Breast epithelium (tissue), 4 donors: ENCODE measurements at regions not wholly inside any gene's neighbourhood (a gene's known extent, or its start where the extent isn't known, plus 50 kb on each side); places are given as distances from the start of the nearest gene placed in this dataset.

Source experiments
- DNase-seq, 2 donors: peaks; one replicate each; pipeline ENCODE4 v3.0.0-alpha.2; 2019; ENCODE audit warnings: low spot score in 2 of 2
- H3K27ac ChIP-seq, 2 donors: fragments of 200-600 bp; sonication (generic) in 1 of 2; one replicate each; pipeline ENCODE4 v1.5.1; 2016 to 2019; ENCODE audit warnings: mild to moderate bottlenecking in 1 of 2
- H3K27me3 ChIP-seq, 2 donors: fragments of 200-600 bp; sonication (generic) in 1 of 2; one replicate each; pipeline versions ENCODE4 v1.5.1 to v1.6.0; 2017 to 2019; ENCODE audit warnings: control low read depth in 1 of 2, mild to moderate bottlenecking in 1 of 2
- H3K36me3 ChIP-seq: fragments of 200-600 bp; one replicate; pipeline ENCODE4 v1.5.1; 2019
- H3K4me1 ChIP-seq, 2 donors: fragments of 200-600 bp; sonication (generic); one replicate each; pipeline ENCODE4 v1.5.1; 2016 to 2019; ENCODE audit warnings: control low read depth in 1 of 2
- H3K4me3 ChIP-seq, 3 donors: fragments of 200-600 bp; sonication (generic); 1 replicate in 2 of 3; 2 replicates in 1 of 3; pipeline ENCODE4 v1.5.1; 2016 to 2019; ENCODE audit warnings: mild to moderate bottlenecking in 3 of 3, moderate library complexity in 2 of 3
- H3K9me3 ChIP-seq, 2 donors: fragments of 200-600 bp; sonication (generic) in 1 of 2; one replicate each; pipeline ENCODE4 v1.5.1; 2016 to 2019; ENCODE audit warnings: control low read depth in 1 of 2
- CTCF ChIP-seq, 3 donors: fragments of 450-650 bp; IDR thresholded peaks; one replicate each; pipeline ENCODE4 v1.5.1; 2016 to 2017; ENCODE audit warnings: antibody characterized with exemption in 3 of 3, mild to moderate bottlenecking in 3 of 3, moderate library complexity in 3 of 3
- POLR2A ChIP-seq: fragments of 450-650 bp; IDR thresholded peaks from one replicate; pipeline ENCODE4 v1.6.1; 2016; ENCODE audit warnings: antibody characterized with exemption, mild to moderate bottlenecking, moderate library complexity
- POLR2AphosphoS5 ChIP-seq, 3 donors: sonication (generic); formaldehyde crosslinking; IDR thresholded peaks; one replicate each; pipeline ENCODE4 v1.6.1; 2017; ENCODE audit warnings: antibody characterized with exemption in 3 of 3
- intact Hi-C: fragments of 100-400 bp; cut with DNase I; formaldehyde crosslinking; loops from one replicate; pipeline ENCODE4 v1.15.1; 2023; ENCODE audit warnings: low total_unique reads

GRCh38 chr3:24965706-24966385, 462.2 kb upstream of the RARB start:
- Histone ChIP-seq H3K4me3 (no peak overlapping the region), H3K27me3 (no peaks in the 10 kb centered on the region), H3K27ac (no peak overlapping the region), H3K9me3 (no peaks in the 10 kb centered on the region), H3K36me3 (no peaks in the 10 kb centered on the region), H3K4me1 (no peaks in the 10 kb centered on the region)
- TF ChIP-seq POLR2AphosphoS5 (IDR thresholded peaks at IDR 0.05) (no peak), CTCF (IDR thresholded peaks at IDR 0.05) (no peak), POLR2A (no peak)
- intact Hi-C loops, result no loop called here
- DNase-seq, result no peak

GRCh38 chr3:24968036-24968435, 460.0 kb upstream of the RARB start:
- DNase-seq, result no peak
- peaks cover 0 to 3% of the 10 kb centered on the region in 2 donors for H3K9me3 ChIP-seq
- no peak overlapping the region for H3K4me3 ChIP-seq
- no peak for TF ChIP-seq POLR2AphosphoS5 (IDR thresholded peaks at IDR 0.05)
- no peak for TF ChIP-seq CTCF (IDR thresholded peaks at IDR 0.05)
- TF ChIP-seq POLR2A, result no peak
- no peaks in the 10 kb centered on the region for H3K36me3 ChIP-seq
- intact Hi-C loops, result no loop called here
- no peak overlapping the region for H3K27ac ChIP-seq
- no peaks in the 10 kb centered on the region for H3K27me3 ChIP-seq
- H3K4me1 ChIP-seq, result no peaks in the 10 kb centered on the region

- Histone ChIP-seq H3K4me3 (no peak overlapping the region), H3K27me3 (no peaks in the 10 kb centered on the region), H3K9me3 (peaks cover 0 to 9% of the 10 kb centered on the region in 2 donors), H3K4me1 (no peaks in the 10 kb centered on the region), H3K36me3 (no peaks in the 10 kb centered on the region), H3K27ac (no peak overlapping the region)
- no peak for DNase-seq
- TF ChIP-seq CTCF (IDR thresholded peaks at IDR 0.05) (no peak), POLR2AphosphoS5 (IDR thresholded peaks at IDR 0.05) (no peak), POLR2A (no peak)
- intact Hi-C loops, result no loop called here
These were observed 455.6 kb upstream of the RARB start for GRCh38 chr3:24972491-24972890.

- H3K9me3 ChIP-seq, result no peaks in the 10 kb centered on the region
- no peak for DNase-seq
- no peak overlapping the region for H3K27ac ChIP-seq
- no peaks in the 10 kb centered on the region for H3K36me3 ChIP-seq
- H3K4me1 ChIP-seq, result no peaks in the 10 kb centered on the region
- TF ChIP-seq CTCF (IDR thresholded peaks at IDR 0.05) (no peak), POLR2AphosphoS5 (IDR thresholded peaks at IDR 0.05) (no peak), POLR2A (no peak)
- intact Hi-C loops, result no loop called here
- no peak overlapping the region for H3K4me3 ChIP-seq
- no peaks in the 10 kb centered on the region for H3K27me3 ChIP-seq
These were observed 446.8 kb upstream of the RARB start for GRCh38 chr3:24981309-24981708.

GRCh38 chr3:24981924-24982323, 446.1 kb upstream of the RARB start:
- no peaks in the 10 kb centered on the region for H3K4me1 ChIP-seq
- intact Hi-C loops, result no loop called here
- TF ChIP-seq POLR2AphosphoS5 (IDR thresholded peaks at IDR 0.05) (no peak), CTCF (IDR thresholded peaks at IDR 0.05) (no peak), POLR2A (no peak)

More at GRCh38 chr3:24981924-24982323, 446.1 kb upstream of the RARB start:
- no peak for DNase-seq
- Histone ChIP-seq H3K27me3 (no peaks in the 10 kb centered on the region), H3K36me3 (no peaks in the 10 kb centered on the region), H3K27ac (no peak overlapping the region), H3K4me3 (no peak overlapping the region), H3K9me3 (no peaks in the 10 kb centered on the region)
